COLO829 (cell line): ENCODE measurements at regions not wholly inside any gene's neighbourhood (a gene's known extent, or its start where the extent isn't known, plus 50 kb on each side); places are given as distances from the start of the nearest gene placed in this dataset.
"Not testable (repeated sequence)": the region's sequence is repeated elsewhere in the genome, so short reads cannot be mapped to it uniquely, and the experiment has no call there.

Experiments
- DNase-seq: peaks from one replicate; pipeline ENCODE4 v3.0.0; 2012; ENCODE audit warnings: low spot score

DNA sequence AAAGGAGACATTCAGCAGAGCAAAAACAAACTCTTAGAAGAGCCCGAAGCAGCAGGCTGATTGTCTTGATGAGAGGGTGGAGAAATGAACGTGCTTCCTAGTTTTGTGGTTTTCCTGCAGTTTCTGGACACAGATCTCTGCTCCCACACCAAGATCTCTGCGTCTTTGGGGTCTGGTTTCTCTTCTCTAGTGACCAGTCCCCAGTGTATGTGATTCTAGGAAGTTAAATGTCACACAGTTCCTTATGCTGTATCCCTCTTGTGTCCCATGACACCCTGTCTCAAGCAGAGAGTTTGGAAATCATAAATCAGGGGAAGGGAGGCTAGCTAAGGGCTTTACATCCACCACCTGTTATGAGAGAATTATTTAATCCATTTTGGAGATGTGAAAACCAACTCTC lies 55.4 kb upstream of the KLF14 start:
- no peak for DNase-seq

DNA sequence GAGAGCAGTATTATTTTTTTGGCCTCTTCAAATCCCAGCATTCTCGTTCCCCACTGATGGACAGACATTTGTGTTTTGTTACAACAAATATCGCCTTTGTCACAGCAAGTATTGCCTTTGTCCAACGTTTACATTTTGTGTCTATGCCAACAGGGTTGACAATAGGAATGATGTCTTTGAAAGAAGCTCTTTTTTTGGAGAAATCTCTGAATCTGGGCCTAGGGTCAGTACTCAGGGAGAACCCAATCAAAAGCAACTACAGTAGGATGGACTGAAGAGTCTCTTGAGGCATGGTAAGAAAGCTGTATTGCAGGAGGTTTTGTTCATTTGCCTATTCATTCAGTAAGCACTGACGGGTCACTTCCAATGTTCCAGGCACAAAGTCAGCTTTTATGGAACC lies 57.7 kb upstream of the KLF14 start:
- no peak for DNase-seq

DNA sequence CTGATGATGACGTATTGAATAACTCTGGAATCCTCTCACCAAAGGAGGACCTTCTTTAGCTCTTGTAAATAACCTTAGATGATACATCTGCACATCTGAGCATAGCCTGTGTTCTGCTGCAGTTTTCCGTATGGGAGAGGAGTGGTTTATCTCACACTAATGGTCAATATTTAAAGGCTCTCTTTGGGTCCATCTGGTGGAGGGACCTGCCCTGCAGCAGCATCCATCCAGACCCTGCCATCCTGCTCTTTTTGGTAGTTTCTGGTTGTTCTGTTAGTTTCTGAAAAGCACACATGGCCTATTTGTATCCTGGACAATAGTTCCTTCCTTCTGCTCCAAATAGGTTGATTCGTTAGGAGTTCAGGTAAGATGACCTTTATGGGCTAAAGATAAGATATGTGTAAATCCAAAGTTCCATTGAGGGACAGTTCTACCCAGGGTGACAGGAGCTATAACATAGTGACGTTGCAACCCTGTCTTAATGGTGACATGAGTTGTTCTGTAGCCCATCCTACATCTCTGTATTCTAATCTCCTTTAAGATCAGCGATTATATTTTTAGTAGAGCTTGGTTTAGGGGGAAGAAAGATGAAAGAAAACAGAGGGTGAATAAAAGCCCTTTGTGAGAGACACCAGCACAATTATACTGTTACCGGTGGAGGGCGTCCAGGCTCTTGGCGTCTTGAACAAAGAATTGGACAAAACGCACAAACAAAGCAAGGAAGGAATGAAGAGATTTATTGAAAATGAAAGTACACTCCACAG lies 60.0 kb upstream of the KLF14 start:
- DNase-seq, result peak; percentile 62

DNA sequence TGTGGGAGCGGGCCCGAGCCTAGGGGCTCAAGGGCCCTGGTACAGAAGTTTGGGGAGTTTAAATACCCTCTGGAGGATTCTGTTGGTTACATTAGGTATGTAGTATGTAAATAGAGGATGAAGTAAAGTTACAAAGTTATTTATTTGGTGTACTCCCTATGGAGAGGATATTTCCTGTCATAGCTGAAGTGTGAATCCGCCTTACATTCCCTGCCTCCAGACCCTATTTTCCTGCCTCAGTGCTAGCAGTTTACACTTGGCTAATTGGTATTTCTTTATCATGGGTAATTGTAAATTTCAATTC lies 60.6 kb upstream of the KLF14 start:
- DNase-seq, result no peak

- not testable (repeated sequence) for DNase-seq
These were observed 62.4 kb upstream of the KLF14 start for GRCh38 chr7:130796425-130796824.

DNA sequence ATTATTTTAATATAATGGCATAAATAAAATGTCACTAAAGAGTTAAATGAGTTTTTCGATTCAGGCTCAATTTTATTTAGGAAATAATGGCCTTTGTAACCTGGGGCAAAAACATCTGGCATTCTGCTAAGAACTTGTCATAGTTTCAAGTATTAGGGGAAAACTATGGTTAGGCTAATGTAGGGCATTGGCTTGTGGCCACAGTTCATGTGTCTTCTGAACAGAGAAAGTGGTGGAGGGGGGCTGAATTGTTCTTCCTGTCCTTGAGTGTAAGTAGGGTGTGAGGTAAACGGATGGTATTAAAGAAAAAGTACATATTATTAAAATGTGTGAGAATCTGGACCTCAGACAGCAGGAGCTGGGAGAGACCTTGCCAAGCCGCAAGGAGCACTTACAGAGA lies 69.1 kb upstream of the KLF14 start:
- no peak for DNase-seq

DNA sequence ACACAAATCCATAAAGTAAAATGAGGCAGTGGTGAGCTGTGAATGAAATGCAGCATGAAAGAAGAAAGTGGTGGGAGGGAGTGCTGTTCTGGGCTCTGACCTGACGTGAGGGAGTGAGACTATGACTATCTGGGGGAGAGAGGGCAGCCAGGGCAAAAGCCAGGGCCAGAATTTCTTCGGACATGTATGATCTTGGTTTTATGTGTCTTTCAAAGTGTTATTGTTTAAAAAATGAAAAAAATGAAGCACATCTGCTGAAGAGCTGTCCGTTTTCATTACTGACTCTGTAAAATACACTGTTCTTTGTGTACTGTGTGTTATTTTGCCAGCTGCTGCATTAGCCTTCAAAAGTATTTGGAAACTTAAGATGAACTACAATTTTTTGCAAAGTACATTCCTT lies 70.2 kb upstream of the KLF14 start:
- DNase-seq, result peak; percentile 40

DNA sequence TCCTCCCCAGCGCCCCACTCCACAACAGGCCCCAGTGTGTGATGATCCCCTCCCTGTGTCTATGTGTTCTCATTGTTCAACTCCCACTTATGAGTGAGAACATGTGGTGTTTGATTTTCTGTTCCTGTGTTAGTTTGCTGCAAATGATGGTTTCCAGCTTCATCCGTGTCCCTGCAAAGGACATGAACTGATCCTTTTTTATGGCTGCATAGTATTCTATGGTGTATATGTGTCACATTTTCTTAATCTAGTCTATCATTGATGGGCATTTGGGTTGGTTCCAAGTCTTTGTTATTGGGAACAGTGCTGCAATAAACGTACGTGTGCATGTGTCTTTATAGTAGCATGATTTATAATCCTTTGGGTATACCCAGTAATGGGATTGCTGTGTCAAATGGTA lies 78.8 kb upstream of the KLF14 start:
- DNase-seq, result not testable (repeated sequence)

GRCh38 chr7:130814778-130815335 lies 80.8 kb upstream of the KLF14 start:
- DNase-seq, result peak; percentile 66

DNA sequence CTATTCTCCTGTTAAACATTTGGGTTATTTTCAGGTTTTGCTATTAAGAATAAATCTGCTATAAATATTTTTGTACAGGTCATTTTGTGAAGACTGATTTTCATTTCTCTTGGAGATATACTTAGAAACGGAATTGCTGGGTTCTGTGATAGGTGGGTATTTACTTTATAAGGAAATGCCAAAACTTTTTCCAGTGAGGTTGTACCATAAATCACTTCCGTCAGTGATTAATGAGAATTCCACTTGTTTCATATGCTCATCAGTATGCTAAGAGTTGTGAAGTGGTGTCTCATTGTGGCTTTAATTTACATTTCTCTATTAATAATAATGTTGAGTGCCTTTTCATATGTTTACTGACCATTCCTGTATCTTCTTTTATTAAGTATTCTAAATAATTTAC lies 84.0 kb upstream of the KLF14 start:
- no peak for DNase-seq

DNA sequence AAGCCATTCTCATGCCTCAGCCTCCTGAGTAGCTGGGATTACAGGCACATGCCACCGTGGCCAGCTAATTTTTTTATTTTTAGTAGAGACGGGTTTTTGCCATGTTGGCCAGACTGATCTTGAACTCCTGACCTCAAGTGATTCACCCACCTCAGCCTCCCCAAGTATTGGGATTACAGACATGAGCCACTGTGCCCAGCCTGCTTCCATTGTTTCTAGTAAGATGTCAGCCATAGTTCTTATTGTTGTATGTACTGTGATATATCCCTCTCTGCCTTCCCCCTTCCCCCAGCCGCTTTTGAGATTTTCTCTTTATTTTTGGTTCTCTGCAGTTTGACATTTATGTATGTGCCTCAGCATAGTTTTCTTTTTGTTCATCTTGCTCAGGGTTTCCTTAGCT lies 87.9 kb upstream of the KLF14 start:
- DNase-seq, result no peak

- peak; percentile 94 for DNase-seq
These were observed 88.6 kb upstream of the KLF14 start for GRCh38 chr7:130822642-130823041.

DNA sequence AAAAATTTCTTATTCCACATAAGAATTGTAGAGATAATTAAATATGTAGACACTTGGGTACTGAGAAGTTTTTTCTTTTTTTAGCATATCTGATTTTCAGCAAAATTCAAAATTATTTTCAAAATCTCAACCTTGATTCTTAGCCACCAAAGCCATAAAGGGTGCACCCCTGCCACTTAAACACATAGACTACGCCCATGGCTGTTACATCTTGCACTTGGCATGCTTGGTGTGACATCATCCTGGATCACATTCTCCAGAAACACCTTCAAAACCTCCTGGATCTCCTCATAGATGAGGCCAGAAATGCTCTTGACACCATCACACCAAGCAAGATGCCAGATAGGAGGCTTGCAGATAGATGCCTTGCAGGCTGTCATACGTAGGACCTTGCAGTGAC lies 89.1 kb upstream of the KLF14 start:
- no peak for DNase-seq

DNA sequence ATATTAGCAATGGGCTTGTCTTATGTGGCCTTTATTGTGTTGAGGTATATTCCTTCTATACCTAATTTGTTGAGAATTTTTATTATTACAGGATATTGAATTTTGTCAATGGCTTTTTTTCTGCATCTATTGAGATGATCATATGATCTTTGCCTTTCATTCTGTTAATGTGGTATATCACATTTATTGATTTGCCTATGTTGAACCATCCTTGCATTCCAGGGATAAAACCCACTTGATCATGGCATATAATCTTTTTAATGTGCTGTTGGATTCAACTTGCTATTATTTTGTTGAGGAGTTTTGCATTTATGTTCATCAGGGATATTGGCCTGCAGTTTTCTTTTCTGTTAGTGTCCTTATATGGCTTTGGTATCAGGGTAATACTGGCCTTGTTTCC lies 91.8 kb upstream of the KLF14 start:
- no peak for DNase-seq

GRCh38 chr7:130829415-130829814 lies 95.4 kb upstream of the KLF14 start:
- no peak for DNase-seq

GRCh38 chr7:130831322-130831721 lies 97.3 kb upstream of the KLF14 start:
- DNase-seq, result no peak

DNA sequence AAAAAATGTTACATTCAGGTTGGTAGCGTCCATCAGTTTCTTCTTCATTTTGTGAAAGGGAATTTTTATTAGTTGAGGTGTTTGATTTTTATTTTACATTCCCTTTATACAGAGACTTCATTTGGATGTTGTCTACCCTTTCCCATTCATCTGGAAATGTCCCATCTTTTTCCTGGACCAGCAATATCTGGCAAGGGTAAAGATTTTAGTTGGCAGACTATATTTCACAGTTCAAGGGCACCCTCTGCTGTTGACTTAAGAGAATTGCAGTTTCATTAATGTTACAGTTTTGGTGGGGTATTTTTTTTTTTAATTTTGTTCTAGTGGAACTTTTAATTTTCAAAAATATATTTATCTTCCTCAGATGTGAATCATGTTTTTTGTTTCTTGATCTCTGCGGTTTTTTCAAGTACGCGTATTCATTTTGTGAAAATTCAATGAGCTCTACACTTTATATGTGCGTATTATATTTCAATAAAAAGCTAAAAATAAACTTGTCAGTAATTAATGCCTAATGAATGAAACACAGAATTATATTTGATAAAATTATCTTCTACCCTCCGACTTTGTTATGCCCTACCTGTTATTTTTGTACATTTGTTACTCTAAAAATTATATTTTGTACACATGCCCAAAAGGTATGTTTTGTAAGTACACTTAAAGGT lies 97.9 kb upstream of the KLF14 start:
- DNase-seq, result peak; percentile 82

- DNase-seq, result peak; percentile 40
These were observed 104.7 kb upstream of the KLF14 start for GRCh38 chr7:130838738-130839137.

GRCh38 chr7:130840599-130840998 lies 106.6 kb upstream of the KLF14 start:
- DNase-seq, result no peak

GRCh38 chr7:130841416-130841815 lies 107.4 kb upstream of the KLF14 start:
- no peak for DNase-seq

DNA sequence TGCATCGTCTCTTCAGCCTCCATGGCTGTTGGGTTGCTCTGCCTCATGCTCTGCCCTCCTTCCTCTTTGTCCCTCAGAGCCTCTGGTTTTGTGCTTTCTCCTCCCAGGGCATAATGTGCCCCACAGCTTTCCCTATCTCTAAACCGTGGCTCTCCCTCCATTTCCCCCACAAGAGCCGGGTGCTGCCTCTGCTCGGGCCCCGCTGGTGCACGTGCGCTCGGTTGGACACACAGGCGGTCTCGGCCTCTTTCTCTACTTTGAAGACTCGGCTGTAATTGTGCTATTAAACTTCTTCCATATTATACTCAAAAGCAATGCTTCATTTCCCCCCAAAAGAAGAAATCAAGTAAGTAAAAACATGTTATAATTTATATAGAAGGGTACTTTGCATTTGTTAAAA lies 109.7 kb upstream of the KLF14 start:
- no peak for DNase-seq

DNA sequence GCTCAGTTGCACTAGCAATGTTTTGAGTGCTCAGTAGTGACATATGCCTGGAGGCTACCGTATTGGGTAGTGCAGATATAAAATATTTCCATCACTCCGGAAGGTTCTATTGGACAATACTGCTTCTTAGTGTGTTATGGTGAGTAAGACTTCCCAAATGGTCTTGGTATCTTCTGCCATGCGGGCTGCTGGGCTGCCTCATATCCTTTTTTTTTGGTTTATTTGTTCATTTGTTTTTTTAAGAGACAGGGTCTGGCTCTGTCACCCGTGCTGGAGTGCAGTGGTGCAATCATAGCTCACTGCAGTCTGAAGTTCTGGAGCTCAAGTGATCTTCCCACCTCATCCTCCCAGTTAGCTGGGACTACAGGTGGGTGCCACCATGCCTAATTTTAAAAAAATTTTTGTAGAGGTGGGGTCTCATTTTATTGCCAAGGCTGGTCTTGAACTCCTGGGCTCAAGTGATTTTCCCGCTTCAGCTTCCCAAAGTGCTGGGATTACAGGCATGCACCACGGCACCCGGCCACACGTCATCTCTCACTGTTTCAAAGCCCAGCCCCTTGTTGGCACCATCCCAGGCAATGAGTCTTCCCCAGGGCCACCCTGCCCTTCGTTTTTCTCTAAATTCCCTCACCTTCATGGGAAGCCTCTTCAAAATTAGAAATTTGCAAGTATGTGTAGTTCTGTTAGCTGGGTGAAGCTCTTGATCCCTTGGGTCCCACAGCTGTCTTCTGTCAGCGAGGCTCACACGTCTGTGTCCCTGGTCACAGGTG lies 111.0 kb upstream of the KLF14 start:
- DNase-seq, result no peak

GRCh38 chr7:130845581-130846085 lies 111.6 kb upstream of the KLF14 start:
- DNase-seq, result no peak
